IMR-90 (cell line): ENCODE measurements at regions not wholly inside any gene's neighbourhood (a gene's known extent, or its start where the extent isn't known, plus 50 kb on each side); places are given as distances from the start of the nearest gene placed in this dataset.
"Not testable (repeated sequence)": the region's sequence is repeated elsewhere in the genome, so short reads cannot be mapped to it uniquely, and the experiment has no call there.

Experiments
- BHLHE40 ChIP-seq: fragments of 150-350 bp; IDR thresholded peaks from 2 replicates; pipeline ENCODE4 v1.6.1; 2016; ENCODE audit warnings: mild to moderate bottlenecking, low read depth, low read length
- CEBPB ChIP-seq: IDR thresholded peaks from 2 replicates; pipeline ENCODE4 v1.6.1; 2012; ENCODE audit warnings: low read depth, low read length, improper control_type of control experiment
- CHD1 ChIP-seq: IDR thresholded peaks from 2 replicates; pipeline ENCODE4 v1.6.1; 2012; ENCODE audit warnings: low read depth, low read length, improper control_type of control experiment
- CTCF ChIP-seq: conservative IDR thresholded peaks from 2 replicates; pipeline ENCODE4 v1.5.1; 2012; ENCODE audit warnings: mild to moderate bottlenecking, low read depth, low read length, improper control_type of control experiment
- FOS ChIP-seq: fragments of 150-350 bp; IDR thresholded peaks from 2 replicates; pipeline ENCODE4 v1.6.1; 2016; ENCODE audit warnings: low read depth, low read length
- MAFK ChIP-seq: IDR thresholded peaks from 2 replicates; pipeline ENCODE4 v1.6.1; 2012; ENCODE audit warnings: low read depth, low read length, improper control_type of control experiment
- MXI1 ChIP-seq: IDR thresholded peaks from 2 replicates; pipeline ENCODE4 v1.6.1; 2012; ENCODE audit warnings: low read depth, mild to moderate bottlenecking, low read length, moderate library complexity, borderline replicate concordance
- POLR2A ChIP-seq: IDR thresholded peaks from 2 replicates; pipeline ENCODE4 v1.6.1; 2012; ENCODE audit warnings: mild to moderate bottlenecking, low read depth, low read length
- RAD21 ChIP-seq: IDR thresholded peaks from 2 replicates; pipeline ENCODE4 v1.6.1; 2012; ENCODE audit warnings: low read length, improper control_type of control experiment
- RCOR1 ChIP-seq: IDR thresholded peaks from 2 replicates; pipeline ENCODE4 v1.6.1; 2012; ENCODE audit warnings: mild to moderate bottlenecking, low read length, improper control_type of control experiment; ENCODE audit not compliant: insufficient replicate concordance
- RFX5 ChIP-seq: IDR thresholded peaks from 2 replicates; pipeline ENCODE4 v1.8.0; 2012; ENCODE audit warnings: low read depth, mild to moderate bottlenecking, low read length, moderate library complexity
- SMC3 ChIP-seq: fragments of 150-350 bp; IDR thresholded peaks from 2 replicates; pipeline ENCODE4 v1.6.1; 2016; ENCODE audit warnings: low read depth, mild to moderate bottlenecking, antibody characterized with exemption, low read length, moderate library complexity
- USF2 ChIP-seq: fragments of 150-350 bp; IDR thresholded peaks from 2 replicates; pipeline ENCODE4 v1.6.1; 2017; ENCODE audit warnings: mild to moderate bottlenecking, antibody characterized with exemption, low read length, low read depth

- TF ChIP-seq CTCF, POLR2A, RAD21, MAFK, RCOR1, MXI1, RFX5, FOS, CEBPB, USF2, BHLHE40, CHD1, SMC3: not testable (repeated sequence)
Measured at GRCh38 chr14:38062223-38062622, 145.5 kb upstream of the SSTR1 start.
